PC-3 (cell line): ENCODE measurements at regions not wholly inside any gene's neighbourhood (a gene's known extent, or its start where the extent isn't known, plus 50 kb on each side); places are given as distances from the start of the nearest gene placed in this dataset.

Experiments
- CTCF ChIP-seq: fragments of 300-600 bp; sonication (generic); conservative IDR thresholded peaks from 2 replicates; pipeline ENCODE4 v1.5.1; 2017; ENCODE audit warnings: antibody characterized with exemption, low read depth, mild to moderate bottlenecking, low read length
- EZH2 ChIP-seq: fragments of 300-600 bp; sonication (generic); IDR thresholded peaks from one replicate; pipeline ENCODE4 v1.6.1; 2017; ENCODE audit warnings: antibody characterized with exemption, mild to moderate bottlenecking, low read length; ENCODE audit not compliant: unreplicated experiment
- EZH2phosphoT487 ChIP-seq: fragments of 300-600 bp; sonication (generic); IDR thresholded peaks from 2 replicates; pipeline ENCODE4 v1.6.1; 2018; ENCODE audit warnings: mild to moderate bottlenecking, antibody characterized with exemption, low read length, borderline replicate concordance

DNA sequence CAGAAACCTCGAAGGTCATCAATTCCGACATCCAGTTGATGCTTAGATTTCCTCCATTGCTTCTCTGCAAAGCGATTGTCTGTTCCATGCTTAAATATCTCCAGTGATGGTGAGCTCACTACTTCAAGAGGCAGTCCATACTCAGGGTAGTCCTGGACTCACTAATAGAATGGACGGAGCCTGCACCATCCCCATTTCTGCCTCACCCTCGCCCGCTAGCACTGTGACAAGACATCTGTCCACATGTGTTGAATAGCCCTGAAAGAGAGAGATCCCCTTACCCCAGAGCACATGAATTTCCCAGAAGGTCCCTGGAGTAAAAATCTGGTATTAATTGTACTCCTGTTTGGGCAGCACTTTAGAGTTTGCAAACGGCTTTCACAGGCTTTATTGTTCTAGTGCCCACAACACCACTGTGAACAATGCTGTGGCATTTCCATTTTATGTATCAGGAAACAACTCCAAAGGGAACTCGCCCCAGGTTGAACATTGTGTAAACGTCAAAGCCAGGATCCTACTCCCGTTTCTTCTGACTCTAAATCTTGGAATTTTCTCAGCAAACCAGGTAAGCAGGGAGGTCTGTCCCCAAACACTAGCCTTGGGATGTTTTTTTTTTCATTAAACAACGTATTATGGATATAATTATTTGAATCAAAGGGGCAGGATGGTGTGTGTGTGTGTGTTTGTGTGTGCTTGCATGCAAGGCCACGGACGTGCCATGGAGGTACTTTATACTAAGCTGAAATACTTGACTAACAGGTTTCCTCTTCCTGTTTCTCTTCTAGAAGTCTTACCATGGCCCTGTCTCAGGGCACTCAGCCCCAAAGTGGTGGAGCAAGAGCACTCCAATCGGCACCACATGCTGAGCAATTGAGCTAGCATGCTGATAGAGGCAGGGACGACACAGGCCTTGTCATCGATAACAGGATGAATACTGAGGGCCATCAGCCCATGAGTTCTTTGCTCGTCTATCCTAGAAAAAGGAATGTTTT lies 198.3 kb downstream of the OPA1 start:
- TF ChIP-seq CTCF: no peak
- no peak for TF ChIP-seq EZH2
- TF ChIP-seq EZH2phosphoT487: no peak
